ENCODE measurements at regions not wholly inside any gene's neighbourhood (a gene's known extent, or its start where the extent isn't known, plus 50 kb on each side); places are given as distances from the start of the nearest gene placed in this dataset.
"Not testable (repeated sequence)": the region's sequence is repeated elsewhere in the genome, so short reads cannot be mapped to it uniquely, and the experiment has no call there.

GRCh38 chr2:116517936-116518335 lies 1296.6 kb upstream of the DDX18 start:
- no peak for DNase-seq

DNA sequence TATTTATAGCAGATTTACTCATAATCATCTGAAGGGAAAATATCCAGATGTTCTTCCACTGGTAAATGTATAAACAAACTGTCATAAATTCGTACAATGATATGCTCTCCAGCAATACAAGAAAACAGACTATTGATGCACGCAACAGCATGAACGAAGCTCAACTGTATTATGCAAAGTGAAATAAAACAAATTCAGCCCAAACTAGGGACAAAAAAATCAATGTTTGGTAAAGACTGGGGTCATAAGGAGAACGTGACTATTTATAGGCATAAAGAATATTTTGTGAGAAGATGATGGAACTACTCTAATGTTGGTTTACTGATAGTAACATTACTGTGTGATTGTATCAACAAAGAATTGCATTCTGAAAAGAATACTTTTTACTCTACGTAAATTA lies 1276.7 kb upstream of the DDX18 start:
- DNase-seq: no peak

DNA sequence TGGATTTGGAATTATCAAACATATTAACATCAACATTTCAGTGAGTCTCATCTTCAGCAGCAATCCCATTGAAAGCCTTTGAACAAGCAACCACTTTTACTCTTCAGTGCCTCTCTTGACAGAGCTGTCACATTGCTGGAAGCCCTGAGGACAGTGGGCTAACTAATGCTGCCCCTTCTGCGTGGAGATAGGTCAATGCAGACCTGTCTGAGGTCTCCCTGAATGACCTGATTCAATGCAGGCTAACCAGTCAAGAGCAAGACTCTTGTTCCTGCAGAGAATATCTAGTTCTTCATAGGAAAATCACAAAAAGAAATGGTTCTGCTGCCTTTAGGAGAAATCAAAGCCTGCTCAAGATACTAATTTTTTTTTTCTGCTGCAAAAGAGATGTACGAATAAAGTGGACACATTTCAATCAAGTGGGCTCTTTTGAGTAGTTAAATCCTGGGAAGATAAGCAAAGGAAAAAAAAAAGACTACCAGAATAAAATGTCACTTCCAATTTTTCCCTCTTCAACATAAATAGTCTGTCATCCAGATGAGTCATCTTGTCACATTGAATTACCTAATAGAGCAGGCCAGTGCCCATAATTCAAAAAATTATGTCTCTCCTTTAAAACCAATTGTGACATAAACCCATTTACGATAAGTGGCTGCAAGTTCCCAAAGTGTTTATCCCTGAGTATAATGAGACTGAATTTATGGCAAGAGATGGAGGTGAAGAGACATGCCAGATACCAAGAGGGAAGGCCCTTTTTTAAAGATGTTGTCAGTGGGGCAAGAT lies 1269.0 kb upstream of the DDX18 start:
- DNase-seq: no peak

- DNase-seq: not testable (repeated sequence)
These were observed 1261.6 kb upstream of the DDX18 start for GRCh38 chr2:116552738-116553419.

DNA sequence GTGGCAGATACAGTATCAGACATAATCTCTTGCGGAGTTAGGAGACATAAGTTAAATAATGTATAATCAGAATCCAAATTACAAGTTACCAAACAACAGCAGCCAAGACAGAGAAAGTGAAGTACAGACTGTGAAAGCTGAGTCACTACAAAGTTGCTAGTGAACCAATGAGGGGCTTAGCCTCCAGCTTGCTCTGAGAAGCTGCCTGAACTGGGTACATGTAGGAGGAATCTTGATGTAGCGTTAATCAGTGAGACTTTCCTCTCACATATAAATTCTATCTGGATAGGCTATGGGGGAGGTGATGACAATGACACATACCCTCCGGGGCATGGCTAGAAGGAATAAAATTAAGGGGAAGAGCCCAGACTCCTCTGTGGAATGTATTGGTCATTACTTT lies 1234.3 kb upstream of the DDX18 start:
- DNase-seq: no peak

GRCh38 chr2:116582850-116583249 lies 1231.6 kb upstream of the DDX18 start:
- DNase-seq: no peak

DNA sequence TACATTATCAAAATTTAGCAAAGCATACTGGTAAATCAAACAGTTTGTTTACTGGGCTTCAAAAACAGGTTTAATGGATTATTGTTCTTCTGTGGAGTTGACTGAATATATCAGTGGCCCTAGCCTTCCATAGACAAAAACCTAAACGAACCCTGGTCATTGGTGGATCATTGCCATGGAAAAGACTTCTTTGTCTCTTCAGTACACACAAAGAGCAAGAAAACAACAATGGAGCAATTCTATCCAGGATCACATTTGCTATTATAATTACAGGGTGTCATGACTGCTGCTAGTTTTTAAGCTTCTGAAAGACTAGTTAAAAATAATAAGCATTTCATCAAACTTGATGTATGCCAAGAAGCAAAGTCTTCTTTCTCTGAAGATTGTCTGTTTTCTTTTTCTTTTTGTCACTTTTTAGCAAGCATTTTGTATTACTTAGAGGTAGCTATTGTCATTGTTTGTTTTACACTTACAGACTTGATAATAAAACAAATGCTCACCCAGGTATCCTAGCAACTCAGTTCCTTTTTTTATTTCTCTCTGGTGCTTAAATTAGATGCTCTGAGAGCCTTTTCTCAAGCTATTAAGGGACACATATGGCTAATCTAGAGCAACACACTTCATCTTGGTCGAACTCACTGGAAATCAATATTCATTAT lies 1228.7 kb upstream of the DDX18 start:
- no peak for DNase-seq

DNA sequence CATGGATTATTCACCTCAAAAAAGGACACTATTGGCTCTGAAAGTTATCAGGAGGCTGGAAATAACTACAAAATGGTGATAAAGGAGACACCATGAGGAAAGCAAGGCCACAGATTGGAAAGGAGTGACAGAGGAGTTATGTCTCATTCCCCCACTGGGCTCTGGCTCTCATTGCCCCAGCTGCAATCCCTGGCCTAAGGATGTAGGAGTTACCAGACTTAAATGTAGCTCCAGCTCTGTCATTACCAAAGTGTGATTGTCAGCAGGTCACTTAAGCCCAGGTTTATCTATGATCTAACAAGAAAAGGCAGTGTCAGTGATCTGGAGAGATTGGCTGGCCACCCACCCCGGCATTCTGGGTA lies 1228.2 kb upstream of the DDX18 start:
- DNase-seq: no peak
